Left ventricle myocardium inferior (tissue), 1 donor: ENCODE measurements at regions not wholly inside any gene's neighbourhood (a gene's known extent, or its start where the extent isn't known, plus 50 kb on each side); places are given as distances from the start of the nearest gene placed in this dataset.

Experiments used
- DNase-seq: peaks from one replicate; pipeline ENCODE4 v3.0.0-alpha.2; 2020
- H3K27ac ChIP-seq: fragments of 200-600 bp; replicated peaks from 2 replicates; pipeline ENCODE4 v1.8.0; 2021
- H3K27me3 ChIP-seq: fragments of 200-600 bp; 2 replicates; pipeline ENCODE4 v1.8.0; 2021; ENCODE audit warnings: low read depth
- H3K36me3 ChIP-seq: fragments of 200-600 bp; 2 replicates; pipeline ENCODE4 v1.8.0; 2021
- H3K4me1 ChIP-seq: fragments of 200-600 bp; 2 replicates; pipeline ENCODE4 v1.8.0; 2021
- H3K4me3 ChIP-seq: fragments of 200-600 bp; 2 replicates; pipeline ENCODE4 v1.8.0; 2021; ENCODE audit warnings: mild to moderate bottlenecking, moderate library complexity
- H3K9me3 ChIP-seq: fragments of 200-600 bp; replicated peaks from 2 replicates; pipeline ENCODE4 v1.8.0; 2021
- CTCF ChIP-seq: fragments of 200-600 bp; IDR thresholded peaks from 2 replicates; pipeline ENCODE4 v1.8.0; 2021; ENCODE audit warnings: antibody characterized with exemption, mild to moderate bottlenecking, borderline replicate concordance
- intact Hi-C: fragments of 100-400 bp; cut with micrococcal nuclease; formaldehyde crosslinking; loops from one replicate; pipeline ENCODE4 v1.11.0; 2022
- donor health status: DM: no; HTN: yes; CAD: no; lungs with severe emphysema.

GRCh38 chr18:67109535-67109934 lies 407.0 kb downstream of the DSEL start:
- Histone ChIP-seq H3K9me3 (peaks cover 15% of the 10 kb centered on the region), H3K4me3 (no peak overlapping the region), H3K27ac (no peak overlapping the region), H3K27me3 (no peaks in the 10 kb centered on the region), H3K36me3 (no peaks in the 10 kb centered on the region), H3K4me1 (no peaks in the 10 kb centered on the region)
- intact Hi-C loops, result no loop called here
- no peak for TF ChIP-seq CTCF
- no peak for DNase-seq

- H3K36me3 ChIP-seq, result no peaks in the 10 kb centered on the region
- no peaks in the 10 kb centered on the region for H3K27me3 ChIP-seq
- no peak for TF ChIP-seq CTCF
- no peaks in the 10 kb centered on the region for H3K4me1 ChIP-seq
- no peak overlapping the region for H3K27ac ChIP-seq
- peaks cover 9% of the 10 kb centered on the region for H3K9me3 ChIP-seq
- H3K4me3 ChIP-seq, result no peak overlapping the region
- no peak for DNase-seq
- intact Hi-C loops, result no loop called here
Measured at GRCh38 chr18:67108894-67109293, 407.6 kb downstream of the DSEL start.

- H3K4me3 ChIP-seq, result no peak overlapping the region
- peak; percentile 67 for TF ChIP-seq CTCF
- no peaks in the 10 kb centered on the region for H3K27me3 ChIP-seq
- peak; percentile 16 for DNase-seq
- no peaks in the 10 kb centered on the region for H3K36me3 ChIP-seq
- no peak overlapping the region for H3K27ac ChIP-seq
- no peaks in the 10 kb centered on the region for H3K9me3 ChIP-seq
- intact Hi-C loops, result no loop called here
- H3K4me1 ChIP-seq, result no peaks in the 10 kb centered on the region
Measured at GRCh38 chr18:67104700-67105284, 411.7 kb downstream of the DSEL start.

GRCh38 chr18:67094123-67094522 lies 422.4 kb downstream of the DSEL start:
- intact Hi-C loops, result no loop called here
- Histone ChIP-seq H3K4me3 (no peak overlapping the region), H3K36me3 (no peaks in the 10 kb centered on the region), H3K27me3 (no peaks in the 10 kb centered on the region), H3K9me3 (peaks cover 4% of the 10 kb centered on the region), H3K27ac (no peak overlapping the region), H3K4me1 (no peaks in the 10 kb centered on the region)
- no peak for TF ChIP-seq CTCF
- no peak for DNase-seq

- TF ChIP-seq CTCF, result no peak
- H3K27ac ChIP-seq, result no peak overlapping the region
- no peak for DNase-seq
- no peak overlapping the region for H3K4me3 ChIP-seq
- peaks cover 4% of the 10 kb centered on the region for H3K9me3 ChIP-seq
- intact Hi-C loops, result no loop called here
- no peaks in the 10 kb centered on the region for H3K27me3 ChIP-seq
- H3K4me1 ChIP-seq, result no peaks in the 10 kb centered on the region
- H3K36me3 ChIP-seq, result no peaks in the 10 kb centered on the region
Measured at GRCh38 chr18:67092141-67092540, 424.4 kb downstream of the DSEL start.
